Activated CD8-positive, alpha-beta memory T cell treated with anti-CD3 and anti-CD28 coated beads for 24 hours (primary cell): ENCODE measurements at regions not wholly inside any gene's neighbourhood (a gene's known extent, or its start where the extent isn't known, plus 50 kb on each side); places are given as distances from the start of the nearest gene placed in this dataset.

ENCODE experiments used
- DNase-seq: peaks from one replicate; pipeline ENCODE4 v3.0.0-alpha.2; 2020

DNA sequence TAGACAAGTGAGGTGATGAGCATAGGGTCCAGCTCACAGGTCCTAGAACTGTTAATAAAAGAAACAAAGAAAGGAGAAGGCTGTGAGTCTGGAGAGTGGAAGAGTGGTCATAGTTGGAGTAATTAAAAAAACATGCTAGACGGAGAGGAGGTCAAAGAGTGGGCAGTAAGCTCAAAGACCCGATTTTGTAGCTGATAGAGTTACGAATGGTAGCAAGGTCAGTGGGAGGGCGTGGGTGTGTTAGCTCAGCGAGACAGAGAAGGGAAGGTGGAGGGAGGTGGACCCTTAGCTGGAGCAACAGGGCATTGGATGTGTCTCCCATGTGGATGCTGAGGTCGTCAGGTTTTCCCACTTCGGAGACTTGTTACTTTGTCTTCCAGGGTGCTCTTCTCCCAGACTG lies 431.7 kb downstream of the CDH26 start:
- no peak for DNase-seq

DNA sequence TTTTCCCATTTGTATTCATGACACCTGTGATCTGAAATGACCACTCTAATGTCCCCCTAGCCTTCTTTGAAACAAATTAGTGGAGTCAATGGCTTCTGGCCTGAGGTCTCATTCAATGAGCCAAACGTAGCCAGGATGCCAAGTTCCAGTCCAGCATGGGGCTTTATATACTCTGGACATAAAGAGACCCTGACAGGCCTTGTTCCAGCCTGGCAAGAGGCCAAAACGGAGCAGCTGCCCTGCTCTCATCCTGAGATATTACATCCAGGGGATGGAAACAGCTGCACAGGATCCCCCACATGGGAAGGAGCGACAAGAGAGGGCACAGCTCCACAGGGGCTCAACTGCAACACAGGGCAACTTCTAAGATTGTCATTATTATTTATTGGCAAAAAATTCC lies 437.8 kb downstream of the CDH26 start:
- DNase-seq = no peak

DNA sequence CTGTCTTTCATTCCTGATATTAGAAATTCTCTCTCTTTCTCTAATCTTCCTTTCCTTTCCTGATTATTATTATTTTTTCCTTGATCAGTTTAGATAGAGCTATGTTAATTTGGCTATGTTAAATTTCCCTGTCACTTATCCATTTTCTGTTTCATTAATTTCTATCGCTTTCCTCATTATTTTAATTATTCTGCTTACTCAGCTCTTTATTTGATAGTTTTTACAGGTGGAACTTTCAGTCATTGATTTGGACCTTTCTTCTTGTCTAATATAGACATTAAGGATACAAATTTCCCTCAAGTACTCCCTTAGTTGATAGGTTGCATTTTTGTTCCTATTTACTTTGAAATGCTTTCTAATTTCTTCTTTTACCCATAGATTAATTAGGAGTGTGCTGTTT lies 442.3 kb downstream of the CDH26 start:
- DNase-seq = no peak

DNA sequence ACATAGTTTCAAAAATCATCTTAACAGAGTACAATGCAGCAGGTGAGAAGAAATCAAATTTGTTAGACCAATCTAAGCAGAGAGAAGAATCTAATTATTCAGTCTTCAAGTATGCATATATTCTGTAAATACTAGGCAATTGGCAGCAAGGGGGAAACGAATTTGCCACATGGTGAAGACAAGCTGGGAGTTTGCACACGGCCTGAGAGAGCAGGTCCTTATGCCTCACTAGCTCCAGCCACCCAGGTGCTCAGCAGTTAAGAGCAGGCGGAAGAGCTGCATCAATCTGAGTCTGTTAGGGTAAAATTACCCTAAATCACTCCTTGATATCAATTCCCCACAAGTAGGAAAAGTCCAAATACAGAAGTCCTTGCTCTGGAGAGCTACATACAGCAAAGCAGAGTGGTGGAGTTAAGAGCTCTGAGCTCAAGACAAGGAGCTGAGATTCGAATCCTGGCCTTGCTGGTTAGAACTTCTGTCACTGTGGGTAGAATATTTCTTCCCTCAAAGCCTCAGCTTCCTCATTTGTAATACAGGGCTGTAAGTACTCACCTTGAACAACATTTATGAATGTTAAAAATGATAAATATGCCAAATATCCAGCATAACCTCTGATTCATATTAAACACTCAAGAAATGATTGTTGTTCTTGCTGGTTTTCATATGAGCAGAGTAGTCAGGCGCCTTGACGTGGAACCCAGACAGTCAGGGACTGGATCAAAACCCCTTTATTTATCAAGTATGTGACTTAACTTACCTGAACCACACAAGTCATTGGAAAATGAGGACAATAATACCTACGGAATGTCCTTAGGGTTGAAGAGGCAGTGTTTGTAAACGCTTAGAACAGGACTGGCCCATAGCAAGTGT lies 444.2 kb downstream of the CDH26 start:
- no peak for DNase-seq

DNA sequence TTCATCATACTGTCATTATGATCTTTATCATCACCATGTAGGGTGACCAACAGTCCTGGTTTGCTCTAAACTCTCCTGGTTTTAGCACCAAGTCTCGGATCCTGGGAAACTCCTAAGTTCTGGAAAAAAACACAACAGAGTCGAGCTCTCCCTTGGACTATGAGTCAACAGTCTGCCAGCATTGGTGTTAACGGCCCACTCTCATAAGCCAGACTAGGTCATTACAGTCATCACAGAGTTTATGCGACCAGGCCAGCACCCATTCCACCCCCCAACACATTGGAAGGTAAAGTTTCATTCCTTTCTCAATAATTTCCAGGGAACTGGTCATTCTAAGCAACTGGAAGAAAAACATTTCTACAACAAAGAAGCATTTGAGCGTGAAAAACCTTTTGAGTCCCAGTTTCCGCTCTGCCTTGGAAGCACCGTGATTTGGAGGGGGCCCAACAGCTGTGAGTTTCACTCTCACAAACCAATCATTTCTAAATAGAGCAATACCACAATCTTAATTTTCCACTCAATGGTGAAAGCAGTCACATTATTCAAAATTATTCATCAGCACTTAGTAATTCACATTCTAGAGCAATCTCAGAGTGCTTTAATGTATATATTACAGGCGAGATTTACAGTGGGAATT lies 445.0 kb downstream of the CDH26 start:
- no peak for DNase-seq

DNA sequence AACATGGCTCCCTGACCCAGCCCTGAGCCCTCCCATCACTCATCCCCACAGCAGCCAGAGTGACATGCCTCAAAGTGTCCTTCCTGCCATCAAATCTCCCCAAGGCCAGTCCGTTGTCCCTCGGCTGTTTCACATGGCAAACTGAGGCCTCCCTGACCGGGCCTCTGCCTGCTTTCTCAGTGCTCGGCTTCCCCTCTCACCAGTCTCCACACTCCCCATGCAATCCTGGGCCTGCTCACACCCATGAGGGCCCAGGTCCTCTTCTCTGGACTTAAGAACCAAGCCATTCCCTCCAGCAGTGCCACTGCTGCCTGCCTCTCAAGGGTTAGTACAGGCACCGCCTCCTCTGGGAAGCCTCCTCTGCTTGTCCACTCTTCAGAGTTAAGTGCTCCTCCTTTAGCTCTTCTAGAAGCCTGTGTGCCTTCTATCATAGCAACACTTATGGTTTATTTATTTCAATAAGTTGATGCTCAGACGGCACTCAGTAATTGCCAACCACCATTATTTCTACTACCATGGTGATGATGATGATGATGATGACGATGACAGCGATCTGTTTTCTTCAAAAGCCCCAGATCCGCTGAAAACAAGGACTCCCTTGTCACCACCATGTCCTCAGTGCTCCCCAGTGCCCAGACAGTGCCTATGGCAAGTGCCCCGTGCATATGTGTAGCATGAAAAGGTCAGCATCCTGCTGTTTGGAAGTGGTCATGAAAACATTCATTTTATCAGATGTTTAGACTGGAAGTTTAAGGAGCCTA lies 449.0 kb downstream of the CDH26 start:
- no peak for DNase-seq

DNA sequence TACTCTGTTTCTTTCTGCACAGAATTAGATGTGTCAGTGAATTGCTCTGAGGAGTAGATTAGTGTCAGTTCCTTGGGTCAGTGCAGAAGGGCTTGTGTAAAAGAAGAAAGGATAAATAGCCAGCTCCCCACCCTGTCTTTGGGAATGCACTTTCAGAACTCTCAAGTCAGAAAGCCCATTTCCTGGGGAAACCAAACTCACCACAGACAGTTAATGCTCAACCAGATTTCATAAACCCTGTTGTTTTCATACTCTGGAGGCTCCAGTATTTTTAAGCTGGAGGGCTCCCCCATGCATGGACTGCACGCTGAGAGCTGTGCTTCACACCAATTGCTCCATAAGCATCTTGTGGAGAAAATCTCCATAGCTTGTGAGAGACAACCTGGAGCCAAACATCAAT lies 449.7 kb downstream of the CDH26 start:
- no peak for DNase-seq

DNA sequence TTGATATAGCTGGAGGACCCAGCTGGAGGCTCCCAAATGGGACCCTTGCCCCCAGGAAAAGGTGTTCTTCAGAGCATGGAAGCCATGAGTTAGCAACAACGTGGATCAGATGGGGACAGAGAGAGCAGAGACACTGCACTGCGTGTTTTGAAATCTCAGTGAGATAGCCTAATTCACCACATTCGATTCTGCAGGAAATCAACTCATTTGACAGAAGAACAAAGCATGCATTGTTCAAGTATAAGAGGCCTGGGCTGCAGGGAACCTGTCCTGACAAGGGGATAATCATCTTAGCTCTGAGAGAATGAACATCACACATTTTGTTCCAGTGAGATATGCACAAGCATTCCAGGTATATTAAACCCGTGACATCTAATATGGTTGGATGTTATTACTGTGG lies 450.2 kb downstream of the CDH26 start:
- no peak for DNase-seq

DNA sequence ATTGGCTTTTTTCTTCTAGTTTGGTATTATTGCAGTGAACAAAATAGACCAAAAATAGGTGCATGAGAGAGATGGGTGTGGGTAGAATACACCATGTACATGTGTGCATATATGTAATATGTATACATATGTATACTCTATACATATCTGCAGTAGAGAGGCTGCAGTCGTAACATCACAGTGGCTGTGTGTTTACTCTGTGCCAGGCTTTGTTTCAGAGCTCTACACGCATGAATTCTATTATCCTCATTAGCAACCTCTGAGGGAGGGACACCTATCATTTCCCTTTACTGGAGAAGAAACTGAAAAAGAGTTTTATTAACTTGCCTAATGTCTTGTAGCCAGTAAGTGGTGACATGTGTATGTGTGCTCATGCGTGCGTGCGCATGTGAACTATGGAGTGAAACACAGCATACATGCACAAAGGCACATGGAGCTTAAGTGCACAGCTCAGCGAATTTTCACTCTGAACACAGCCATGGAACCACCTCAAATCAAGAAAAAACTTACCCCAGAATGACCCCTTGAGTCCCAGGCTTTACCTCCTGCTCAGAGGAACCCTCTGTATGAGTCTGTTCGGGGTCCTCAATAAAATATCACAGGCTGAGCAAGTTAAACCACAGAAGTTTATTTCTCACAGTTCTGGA lies 452.5 kb downstream of the CDH26 start:
- no peak for DNase-seq

DNA sequence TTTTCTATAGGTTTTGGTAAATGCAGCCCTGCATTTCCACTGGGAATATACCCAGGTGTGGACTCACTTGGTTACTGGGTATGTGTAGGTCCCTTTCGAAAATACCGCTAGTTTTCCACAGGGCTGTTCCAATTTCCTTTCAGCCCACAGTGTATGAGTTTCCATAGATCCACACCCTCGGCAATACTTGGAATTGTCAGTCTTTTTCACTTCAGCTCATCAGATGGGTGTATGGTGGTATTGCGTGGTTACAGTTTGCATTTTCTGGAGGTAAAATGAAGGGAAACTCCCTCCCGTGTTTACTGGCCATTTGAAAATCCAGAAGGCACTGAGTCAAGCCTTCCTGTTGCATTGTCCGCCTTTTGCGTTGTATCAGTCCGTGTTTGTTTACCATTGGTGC lies 453.6 kb downstream of the CDH26 start:
- DNase-seq = no peak

DNA sequence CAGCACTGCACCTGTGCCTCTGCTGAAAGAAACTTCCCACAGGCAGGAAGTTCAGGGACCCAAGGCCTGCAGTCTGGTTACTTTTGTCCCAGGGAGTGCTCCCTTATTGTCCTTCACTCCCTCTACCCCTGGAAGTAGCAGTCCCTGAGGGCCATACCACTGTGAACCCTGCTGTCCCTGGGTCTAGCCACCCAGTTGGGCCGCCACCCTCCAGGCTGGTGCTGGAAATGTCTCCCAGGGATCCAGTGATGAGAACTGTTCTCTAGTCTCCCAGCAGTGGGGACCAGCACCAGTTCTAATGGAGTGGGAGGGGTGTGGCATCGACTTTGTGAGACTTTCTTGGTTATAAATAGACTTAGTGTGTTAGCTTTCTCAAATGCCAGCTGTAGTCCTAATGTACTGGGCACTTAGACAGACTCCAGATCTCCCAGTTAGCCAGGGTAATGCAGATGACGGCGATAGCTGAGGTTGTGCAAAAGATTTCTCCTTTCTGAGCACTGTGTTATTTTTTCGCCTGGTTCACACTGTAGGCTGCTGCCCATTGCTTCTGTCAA lies 462.5 kb downstream of the CDH26 start:
- DNase-seq = no peak

DNA sequence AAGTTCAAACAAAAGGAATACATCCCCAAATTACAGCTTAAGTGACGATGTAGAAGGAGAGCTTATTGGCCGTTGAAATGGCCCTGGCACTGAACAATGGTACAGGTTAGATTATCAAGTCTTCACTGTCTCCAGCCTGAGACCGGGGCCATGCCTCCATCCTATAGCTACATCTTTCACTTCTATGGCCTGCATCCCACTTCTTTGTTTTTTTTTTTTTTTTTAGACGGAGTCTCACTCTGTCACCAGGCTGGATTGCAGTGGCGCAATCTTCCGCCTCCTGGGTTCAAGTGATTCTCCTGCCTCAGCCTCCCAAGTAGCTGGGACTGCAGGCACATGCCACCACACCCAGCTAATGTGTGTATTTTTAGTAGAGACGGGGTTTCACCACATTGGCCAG lies 464.6 kb downstream of the CDH26 start:
- no peak for DNase-seq

DNA sequence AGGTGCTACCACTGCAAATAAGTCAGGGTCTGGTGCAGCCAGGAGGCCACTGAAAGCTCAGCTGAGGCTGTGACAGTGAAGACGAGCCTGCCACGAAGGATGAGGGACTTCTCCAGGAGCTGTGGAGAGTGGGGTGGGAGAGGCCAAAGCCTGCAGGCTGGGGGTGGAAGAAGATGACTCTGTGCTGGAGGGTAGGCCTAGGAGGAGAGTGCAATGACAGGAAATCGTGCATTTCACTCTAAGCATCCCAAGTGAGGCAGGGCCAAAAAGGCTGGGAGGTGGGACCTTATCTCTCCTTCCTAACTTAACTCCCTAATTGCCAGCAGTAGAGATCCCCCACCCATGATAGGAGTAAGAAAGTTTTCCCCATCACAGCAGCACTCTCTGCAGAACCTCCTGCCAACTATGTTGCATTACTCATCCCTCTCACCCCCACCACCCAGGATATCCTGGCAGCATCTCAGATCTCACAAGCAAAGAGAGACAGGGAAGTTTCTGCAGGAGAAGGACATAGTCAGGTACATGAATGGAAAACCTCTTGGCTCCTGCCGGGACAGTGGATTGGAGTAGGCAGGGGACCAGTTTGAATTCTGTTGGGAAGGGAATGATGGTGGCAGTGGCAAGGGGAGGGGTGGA lies 466.2 kb downstream of the CDH26 start:
- DNase-seq = no peak

DNA sequence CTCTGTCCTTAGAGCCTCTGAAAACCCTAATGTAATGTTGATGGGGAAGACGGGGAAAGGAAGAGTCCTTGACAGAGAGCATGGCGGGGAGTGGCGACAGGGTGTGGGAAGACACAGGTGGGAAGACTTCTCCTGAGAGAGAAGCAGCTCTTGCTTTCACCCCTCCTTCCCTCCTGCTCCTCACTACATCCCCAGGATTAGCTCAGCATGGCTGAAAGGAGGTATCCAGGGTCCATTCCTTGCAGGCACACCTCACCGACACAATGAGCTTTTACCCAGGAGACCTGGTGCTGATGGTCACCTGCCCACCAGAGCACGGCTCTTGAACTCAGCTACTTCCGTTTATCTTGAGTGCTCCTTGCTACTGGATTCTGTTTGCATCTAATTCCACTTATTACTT lies 469.3 kb downstream of the CDH26 start:
- no peak for DNase-seq

DNA sequence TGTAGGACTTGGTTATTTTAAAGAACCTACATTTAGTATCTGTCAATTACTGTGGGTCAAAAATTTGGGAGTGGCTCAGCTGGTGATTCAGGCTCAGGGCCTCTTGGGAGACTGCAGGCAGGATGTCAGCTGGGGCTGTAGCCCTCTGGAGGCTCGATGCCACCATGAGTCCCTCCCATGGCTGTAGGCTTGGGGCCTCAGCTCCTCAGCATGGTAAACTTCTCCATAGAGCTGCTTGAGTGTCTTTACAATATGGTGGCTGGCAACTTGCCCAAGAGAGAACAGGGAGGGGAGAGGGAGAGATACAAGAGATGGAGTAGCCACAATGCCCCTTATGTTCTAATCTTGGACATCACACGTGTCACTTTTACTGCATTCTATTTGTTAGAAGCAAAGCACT lies 470.4 kb downstream of the CDH26 start:
- DNase-seq = no peak

DNA sequence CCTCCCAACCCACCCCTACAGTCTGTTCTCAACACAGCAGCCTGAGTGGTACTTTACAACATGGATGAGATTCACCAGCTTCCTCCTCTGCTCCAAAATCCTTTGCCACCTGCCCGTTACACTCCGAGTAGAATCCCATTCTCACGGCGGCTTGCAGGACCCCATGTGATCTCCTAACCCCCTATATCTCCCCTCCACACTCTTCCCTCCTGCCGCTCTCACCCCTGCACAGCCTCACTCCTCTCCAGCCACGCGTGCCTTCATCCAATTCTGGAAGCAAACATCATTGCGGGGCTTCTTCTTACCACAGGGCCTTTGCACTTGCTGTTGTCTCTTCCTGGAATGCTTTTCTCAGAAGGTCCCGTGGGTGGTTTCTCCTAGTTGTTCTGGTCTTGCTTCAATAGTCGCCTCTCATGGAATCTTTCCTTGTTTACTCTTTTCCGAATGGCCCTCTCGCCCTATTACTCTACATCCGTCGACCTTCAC lies 472.3 kb downstream of the CDH26 start:
- no peak for DNase-seq

DNA sequence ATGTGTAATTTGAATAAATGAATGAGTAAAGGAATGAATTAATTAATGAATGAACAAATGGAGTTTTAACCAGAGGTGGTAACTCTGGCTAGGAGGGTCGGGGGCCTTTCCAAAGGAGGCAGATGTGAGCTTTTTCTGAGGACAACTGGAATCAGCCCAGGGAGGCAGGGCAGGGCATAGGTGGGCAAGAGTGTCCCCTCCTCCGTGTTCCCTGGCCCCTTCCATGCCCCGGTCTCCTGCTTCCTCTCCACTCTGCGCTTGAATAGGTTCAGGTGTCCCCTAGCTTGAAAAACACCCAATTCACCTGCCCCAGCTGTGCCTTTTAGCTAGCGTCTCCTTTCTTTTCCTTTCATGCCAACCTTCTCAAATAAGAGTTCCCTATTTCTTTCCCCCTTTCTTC lies 473.1 kb downstream of the CDH26 start:
- DNase-seq = no peak

DNA sequence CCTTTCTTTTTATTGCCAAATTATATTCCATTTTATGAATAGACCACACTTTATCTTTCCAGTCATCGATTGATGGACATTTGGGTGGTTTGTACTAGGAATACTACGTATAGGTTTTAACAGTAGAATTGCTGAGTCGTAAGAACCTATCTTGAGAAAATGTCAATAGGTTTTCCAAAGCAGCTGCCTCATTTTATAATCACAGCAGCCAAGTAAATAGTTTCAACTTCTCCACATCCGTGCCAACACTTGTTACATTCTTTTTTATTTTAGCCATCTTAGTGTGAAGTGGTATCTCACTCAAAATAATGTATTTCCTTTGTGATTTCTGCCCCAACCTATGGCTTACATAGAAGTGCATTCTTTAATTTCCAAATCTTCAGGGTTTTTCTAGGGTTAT lies 479.2 kb downstream of the CDH26 start:
- no peak for DNase-seq

DNA sequence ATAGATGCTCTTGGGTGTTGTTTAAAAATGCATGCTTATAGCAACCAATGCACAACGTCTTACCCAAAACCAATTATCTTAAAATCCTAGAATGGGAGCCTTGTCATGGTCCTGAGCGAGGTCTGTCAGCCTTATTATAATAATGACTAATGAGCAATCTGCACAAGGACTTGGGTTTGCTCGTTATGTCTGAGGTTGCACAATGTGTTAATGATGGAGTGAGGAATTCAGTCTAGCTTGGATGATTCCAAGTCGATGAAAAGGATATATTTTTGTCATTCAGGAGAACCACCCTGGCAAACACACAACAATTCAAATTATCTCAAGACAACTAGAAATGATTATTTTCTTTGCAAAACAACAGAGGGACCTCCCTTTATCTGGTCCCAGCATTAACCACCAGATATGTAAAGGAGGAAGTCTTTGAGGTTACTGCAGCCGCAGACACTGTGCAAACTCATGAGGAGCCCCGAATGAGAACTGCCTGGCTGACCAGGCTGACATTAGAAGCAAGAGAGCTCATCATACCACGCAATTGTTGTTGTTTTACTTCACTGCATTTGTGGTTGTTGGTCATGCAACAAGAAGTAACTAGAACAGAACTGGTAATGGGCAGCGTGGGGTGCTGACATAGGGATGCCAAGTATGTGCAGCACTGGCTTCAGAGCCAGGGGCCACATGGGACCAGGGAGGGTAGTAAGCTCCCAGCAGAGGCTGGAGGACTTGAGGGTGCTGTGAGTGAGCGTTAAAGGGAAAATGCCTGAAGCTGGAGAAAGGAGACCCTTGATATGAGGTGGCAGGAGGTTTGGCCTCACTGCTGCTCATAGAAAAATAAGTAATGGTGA lies 488.3 kb downstream of the CDH26 start:
- no peak for DNase-seq

DNA sequence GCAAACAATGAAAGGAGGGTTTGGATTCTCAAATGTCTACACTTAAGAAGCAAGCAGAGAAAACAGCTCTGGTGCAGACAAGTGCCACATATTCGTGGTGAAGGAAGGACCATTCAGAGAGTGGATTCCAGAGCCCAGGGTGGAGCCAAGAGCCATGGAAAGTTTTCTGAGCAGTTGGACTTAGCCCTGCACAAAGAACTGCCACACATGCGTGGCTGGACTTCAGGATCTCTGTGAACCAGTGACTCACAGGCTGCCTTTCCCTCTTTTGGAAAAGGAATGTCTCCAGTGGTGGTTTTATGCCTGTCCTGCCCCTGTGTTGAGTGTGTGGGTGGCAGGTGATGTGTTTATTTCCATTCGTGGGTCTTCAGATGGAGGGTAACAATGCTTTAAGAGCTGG lies 489.5 kb downstream of the CDH26 start:
- no peak for DNase-seq
